ENCODE measurements at regions not wholly inside any gene's neighbourhood (a gene's known extent, or its start where the extent isn't known, plus 50 kb on each side); places are given as distances from the start of the nearest gene placed in this dataset.

GRCh38 chr7:81871606-81872265, 101.9 kb upstream of the HGF start:
- TF ChIP-seq CTCF (IDR thresholded peaks at IDR 0.05) (no peak), EZH2 (IDR thresholded peaks at IDR 0.05) (no peak)

All from neural progenitor cell (in vitro differentiated cells).